NCI-H2107 (cell line): ENCODE measurements at regions not wholly inside any gene's neighbourhood (a gene's known extent, or its start where the extent isn't known, plus 50 kb on each side); places are given as distances from the start of the nearest gene placed in this dataset.

Experiments
- DNase-seq: peaks from one replicate; lab custom pipeline; 2025; lab: John Stamatoyannopoulos, UW

DNA sequence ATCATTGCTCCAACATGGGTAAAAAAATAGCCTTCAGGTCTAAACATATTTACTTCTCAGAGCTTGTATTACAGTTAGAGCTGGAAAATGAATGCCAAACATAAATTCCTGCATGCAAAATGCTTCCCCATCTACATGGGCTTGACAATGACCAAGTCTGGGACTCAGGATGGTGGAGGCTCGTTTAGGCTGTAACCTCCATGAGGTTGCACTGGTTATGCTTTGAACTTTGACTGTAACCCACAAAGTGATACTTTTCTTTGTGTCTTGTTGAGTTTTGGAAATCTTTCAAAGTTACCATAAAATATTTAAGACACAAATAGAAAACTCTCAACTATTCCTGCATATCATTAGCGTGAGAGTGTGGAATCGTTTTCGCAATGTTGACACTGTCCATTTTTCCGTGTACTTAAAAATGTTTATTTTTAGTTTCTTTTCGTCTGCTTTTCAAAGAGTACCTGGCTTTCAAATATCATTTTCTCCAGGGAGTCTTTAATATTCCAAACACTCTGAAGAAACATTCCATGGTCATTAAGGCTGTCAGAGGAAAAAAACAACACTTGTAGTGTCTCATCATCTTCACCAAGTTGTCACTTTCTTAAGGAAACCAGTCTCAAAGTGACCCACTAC, 487.8 kb downstream of the ENC1 start:
- no peak for DNase-seq

DNA sequence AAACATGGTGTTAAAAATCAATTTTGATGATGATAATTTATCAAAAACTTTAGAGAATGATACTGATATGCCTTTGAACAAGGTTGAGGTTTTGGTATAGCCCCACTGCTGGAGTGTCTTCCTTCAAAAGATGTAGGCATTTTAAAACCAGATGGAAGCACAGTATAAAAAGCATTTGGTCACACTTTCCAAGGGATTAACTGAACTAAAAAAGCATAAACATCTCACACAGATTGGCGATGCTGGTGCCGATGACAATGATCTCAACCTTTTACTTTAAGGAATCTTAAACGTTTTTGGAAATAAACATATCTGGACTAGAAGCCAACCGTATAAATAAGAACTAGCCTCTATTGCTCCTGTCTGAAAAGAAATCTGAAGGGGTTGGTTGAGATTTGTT, 488.4 kb downstream of the ENC1 start:
- DNase-seq = no peak

DNA sequence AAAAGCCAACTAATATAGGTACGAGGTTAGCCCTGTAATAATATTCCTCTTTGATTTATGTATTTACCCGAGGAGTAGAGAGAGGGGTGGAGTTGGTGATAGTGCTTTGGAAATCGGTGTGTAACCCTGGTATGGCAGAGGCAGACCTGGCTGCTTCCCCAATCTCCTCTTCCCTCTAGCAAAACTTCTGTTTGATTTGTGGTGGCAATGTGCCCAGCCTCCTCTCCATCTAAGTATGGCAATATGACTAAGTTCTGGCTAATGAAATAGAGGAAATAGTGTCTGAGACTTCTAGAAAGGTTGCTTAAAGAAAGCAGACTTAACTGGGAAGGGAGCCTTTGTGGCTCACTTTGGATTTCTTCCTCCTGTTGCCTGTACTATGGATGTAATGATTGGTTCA, 491.1 kb downstream of the ENC1 start:
- DNase-seq = no peak

- DNase-seq = no peak
Measured at GRCh38 chr5:74148321-74148720, 492.2 kb downstream of the ENC1 start.

DNA sequence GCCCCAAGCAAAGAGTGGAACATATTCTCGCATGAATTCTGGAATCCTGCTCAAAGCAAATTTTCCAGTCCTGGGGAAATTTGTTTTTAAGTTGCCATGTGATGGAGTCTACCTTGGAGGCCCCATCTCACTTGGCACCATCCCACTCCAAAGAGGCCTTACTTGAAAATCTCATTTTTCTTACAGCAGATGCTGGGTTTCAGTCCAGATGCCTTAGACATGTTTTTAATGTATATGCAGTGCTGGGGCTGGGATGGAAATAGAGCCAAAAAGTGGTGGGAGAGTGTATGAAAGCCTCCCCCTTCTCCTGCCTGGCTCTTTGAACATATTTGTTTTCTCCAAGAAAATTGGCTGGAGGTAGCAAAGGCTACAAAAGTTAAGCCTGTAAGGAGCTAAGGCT, 493.7 kb downstream of the ENC1 start:
- DNase-seq = no peak

DNA sequence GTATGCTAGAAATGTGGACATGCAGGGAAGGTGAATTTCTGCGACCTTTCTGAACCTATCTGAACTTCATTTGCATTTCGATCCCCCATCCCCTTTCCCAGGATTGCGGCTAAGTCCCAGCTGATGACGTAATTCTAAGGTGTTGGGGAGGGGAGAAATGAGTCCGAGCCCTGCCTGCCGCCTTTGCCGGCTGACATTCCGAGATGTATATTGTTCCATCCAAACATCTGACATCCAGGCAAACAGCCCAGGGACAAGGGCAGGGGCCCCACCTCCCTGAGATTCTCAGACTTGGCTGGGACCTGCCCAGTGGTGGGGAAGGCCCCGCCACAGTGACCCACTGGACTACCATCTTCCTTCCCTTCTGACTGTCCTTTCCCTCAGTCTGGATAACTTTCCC, 494.6 kb downstream of the ENC1 start:
- no peak for DNase-seq

- no peak for DNase-seq
Measured at GRCh38 chr5:74143721-74144330, 496.7 kb downstream of the ENC1 start.

GRCh38 chr5:74143151-74143550, 497.4 kb downstream of the ENC1 start:
- DNase-seq = no peak

DNA sequence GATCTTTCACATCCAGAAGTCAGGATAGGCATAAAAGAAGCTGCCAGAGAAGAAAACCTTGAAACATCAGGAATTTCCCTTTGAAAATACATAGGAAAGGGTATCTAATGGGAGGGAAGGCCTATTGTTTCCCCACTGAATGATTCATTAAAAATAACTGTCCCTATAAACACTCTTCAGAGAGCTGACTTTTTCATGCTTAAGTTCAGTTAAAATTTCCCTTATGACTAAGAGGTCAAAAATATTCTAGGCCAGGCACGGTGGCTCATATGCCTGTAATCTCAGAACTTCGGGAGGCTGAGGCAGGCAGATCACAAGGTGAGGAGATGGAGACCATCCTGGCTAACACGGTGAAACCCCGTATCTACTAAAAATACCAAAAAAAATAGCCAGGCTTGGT, 499.5 kb downstream of the ENC1 start:
- no peak for DNase-seq

GRCh38 chr5:74140409-74140808, 500.1 kb downstream of the ENC1 start:
- no peak for DNase-seq

GRCh38 chr5:74139589-74139988, 500.9 kb downstream of the ENC1 start:
- DNase-seq = no peak

GRCh38 chr5:74138721-74139120, 501.8 kb downstream of the ENC1 start:
- DNase-seq = no peak

- no peak for DNase-seq
Measured at GRCh38 chr5:74136276-74136825, 504.2 kb downstream of the ENC1 start.

DNA sequence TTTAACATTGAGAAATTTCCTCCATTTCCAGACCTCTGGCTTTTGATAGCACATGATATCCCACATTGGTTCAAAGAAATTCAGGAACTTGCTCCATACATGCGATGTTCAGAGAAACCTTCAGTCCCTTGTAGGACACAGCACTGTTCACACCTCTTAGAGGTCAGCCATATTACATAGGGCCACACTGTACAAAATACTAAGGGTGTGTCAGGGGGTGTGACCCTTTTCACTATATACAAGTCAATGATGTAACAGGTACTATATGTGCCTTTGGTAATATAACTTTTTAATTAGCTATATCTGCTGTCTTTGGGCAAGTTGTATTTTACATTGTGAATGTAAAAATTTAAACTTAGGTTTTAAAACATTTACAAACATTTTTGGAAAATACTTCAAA, 505.5 kb downstream of the ENC1 start:
- DNase-seq = no peak

- no peak for DNase-seq
Measured at GRCh38 chr5:74132485-74132884, 506.5 kb downstream of the ARHGEF28 start.

- no peak for DNase-seq
Measured at GRCh38 chr5:74131250-74131649, 505.3 kb downstream of the ARHGEF28 start.

DNA sequence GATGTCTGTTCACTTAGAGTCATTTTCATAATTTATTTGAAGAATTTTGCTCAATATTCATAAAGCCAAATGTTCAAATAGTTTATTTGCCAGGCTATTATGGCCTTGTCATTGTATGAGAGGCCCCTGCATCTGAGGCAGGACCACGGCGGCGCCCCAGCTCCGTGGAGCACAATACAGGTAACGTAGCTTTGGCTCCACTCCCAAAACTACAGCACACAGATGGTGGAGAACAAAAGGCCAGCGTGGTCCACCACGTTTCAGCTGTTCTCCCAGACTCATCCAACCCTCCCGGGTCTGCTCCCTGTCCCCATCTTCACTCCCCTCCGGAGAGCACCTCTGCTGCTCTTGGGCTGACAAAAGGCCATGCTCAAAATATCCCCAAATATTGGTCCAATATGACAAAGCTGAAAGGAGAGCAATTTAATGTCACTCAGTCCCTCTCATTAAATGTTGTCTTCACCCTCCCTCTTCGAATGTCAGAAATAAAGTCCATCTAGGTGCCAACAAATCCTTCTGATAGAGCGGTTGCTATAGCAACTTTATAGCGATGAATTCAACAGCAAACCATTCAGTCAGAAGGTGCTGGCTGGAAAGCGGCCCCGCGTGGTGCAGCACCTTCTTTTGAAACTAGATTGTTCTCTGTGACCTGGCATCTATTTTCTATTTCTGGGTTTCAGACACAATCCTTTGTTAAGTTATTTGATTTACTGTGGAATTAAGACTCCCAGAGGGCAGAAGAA, 504.3 kb downstream of the ARHGEF28 start:
- DNase-seq = no peak

DNA sequence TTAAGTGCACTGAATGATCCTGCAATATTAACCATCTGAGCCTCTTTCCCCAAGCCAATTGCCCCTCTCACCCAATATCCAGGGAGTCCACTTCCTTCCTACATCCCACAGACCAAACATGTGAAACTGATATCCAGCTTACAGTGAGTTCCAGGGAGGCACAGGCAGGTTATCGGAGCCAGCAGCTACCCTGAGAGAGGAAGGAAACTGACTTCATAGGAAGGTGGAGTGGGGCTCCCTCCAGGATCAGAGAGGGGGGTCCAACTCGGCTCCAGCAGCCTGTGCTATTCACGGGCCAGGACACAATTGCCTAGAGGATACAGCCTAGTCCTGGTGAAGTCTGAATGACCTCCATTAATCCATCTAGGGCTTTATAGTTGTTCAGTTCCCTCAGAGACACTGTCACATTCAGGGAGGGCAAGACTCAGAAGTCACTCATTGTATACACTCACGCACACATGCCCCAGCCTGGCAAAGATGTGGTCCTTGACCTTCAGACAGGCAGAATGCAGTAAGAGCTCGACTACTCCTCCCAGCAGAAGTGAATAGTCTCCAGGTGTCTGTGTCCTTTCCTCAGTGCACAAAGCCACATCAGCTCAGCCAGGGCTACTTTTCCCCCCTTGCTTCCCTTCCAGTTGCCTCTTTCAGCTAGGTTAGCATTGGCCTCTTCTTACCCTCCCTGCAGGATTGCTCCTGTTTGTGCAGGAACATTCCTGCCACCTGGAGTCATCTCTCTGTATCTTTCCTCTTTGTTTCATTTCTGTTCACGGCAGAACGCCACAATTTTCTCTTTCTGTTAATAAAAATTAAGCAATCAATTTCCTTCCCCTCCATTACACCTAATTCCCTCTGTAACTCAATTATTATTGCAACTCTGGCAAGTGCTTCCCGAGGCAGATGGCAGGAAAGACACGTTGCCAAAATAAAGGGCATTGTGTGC, 501.7 kb downstream of the ARHGEF28 start:
- no peak for DNase-seq

- no peak for DNase-seq
Measured at GRCh38 chr5:74126294-74126693, 500.3 kb downstream of the ARHGEF28 start.

DNA sequence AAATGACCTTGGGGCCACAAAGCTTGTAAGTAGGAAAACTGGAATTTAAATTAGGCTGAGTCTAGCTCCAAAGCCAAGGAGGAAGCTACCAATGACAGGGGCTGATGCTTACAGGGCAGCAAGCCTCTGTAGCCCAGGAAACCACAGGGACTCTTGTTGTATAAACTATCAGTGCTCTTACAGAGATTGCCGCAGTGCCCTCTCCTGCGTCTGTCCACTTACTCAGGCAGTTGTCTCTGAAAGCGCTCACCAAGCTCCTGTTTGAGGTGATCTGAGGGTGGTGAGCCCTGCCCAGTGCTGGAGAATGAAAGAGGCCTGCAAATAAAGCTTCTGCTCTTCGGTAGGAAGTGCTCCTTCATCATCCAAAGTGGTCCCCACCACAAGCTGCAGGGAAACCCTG, 498.8 kb downstream of the ARHGEF28 start:
- no peak for DNase-seq

GRCh38 chr5:74123929-74124328, 497.9 kb downstream of the ARHGEF28 start:
- DNase-seq = no peak

GRCh38 chr5:74122979-74123590, 497.1 kb downstream of the ARHGEF28 start:
- peak; percentile 27 for DNase-seq
